Keratinocyte (primary cell): ENCODE measurements at regions not wholly inside any gene's neighbourhood (a gene's known extent, or its start where the extent isn't known, plus 50 kb on each side); places are given as distances from the start of the nearest gene placed in this dataset.

ENCODE experiments used
- DNase-seq: peaks from one replicate; pipeline ENCODE4 v3.0.0-alpha.2; 2011; ENCODE audit warnings: low read depth, missing footprints, low spot score
- FAIRE-seq: peaks from 2 replicates; lab custom pipeline; 2011; peaks lifted over from hg19 to GRCh38; lab: Jason Lieb, UNC
- H2AFZ ChIP-seq: 2 replicates; pipeline ENCODE4 v1.6.0; 2012; ENCODE audit warnings: low read length, control low read depth, inconsistent platforms; ENCODE audit not compliant: control insufficient read depth
- H3K27ac ChIP-seq: 2 replicates; pipeline ENCODE4 v1.5.1; 2011; ENCODE audit warnings: low read length; ENCODE audit not compliant: control insufficient read depth, insufficient read depth
- H3K27me3 ChIP-seq: 3 replicates; pipeline ENCODE4 v1.6.0; 2011; ENCODE audit warnings: low read length; ENCODE audit not compliant: control insufficient read depth, insufficient read depth; ENCODE audit errors: extremely low read depth
- H3K36me3 ChIP-seq, 2 experiments: 2 replicates in 1 of 2; 3 replicates in 1 of 2; pipeline ENCODE4 v1.5.1; 2011; ENCODE audit warnings: low read length in 2 of 2, mild to moderate bottlenecking in 1 of 2; ENCODE audit not compliant: control insufficient read depth in 2 of 2, insufficient read depth in 2 of 2; ENCODE audit errors: extremely low read depth in 1 of 2
- H3K4me1 ChIP-seq: 3 replicates; pipeline ENCODE4 v1.5.1; 2011; ENCODE audit warnings: low read length; ENCODE audit not compliant: control insufficient read depth, insufficient read depth; ENCODE audit errors: extremely low read depth
- H3K4me2 ChIP-seq: 3 replicates; pipeline ENCODE4 v1.6.0; 2011; ENCODE audit warnings: low read depth, low read length; ENCODE audit not compliant: control insufficient read depth, insufficient read depth; ENCODE audit errors: extremely low read depth
- H3K4me3 ChIP-seq, 3 experiments: fragments of 200-600 bp in 1 of 3; sonication (generic) in 1 of 3; 2 replicates in 2 of 3; 3 replicates in 1 of 3; pipeline ENCODE4 v1.5.1; 2011 to 2016; ENCODE audit warnings: low read length in 3 of 3, mild to moderate bottlenecking in 3 of 3, control low read depth in 2 of 3, inconsistent platforms in 1 of 3, low read depth in 1 of 3, mixed read lengths in 1 of 3, mixed run types in 1 of 3, moderate library complexity in 1 of 3; ENCODE audit not compliant: control insufficient read depth in 2 of 3, insufficient read depth in 2 of 3; ENCODE audit errors: extremely low read depth in 1 of 3
- H3K79me2 ChIP-seq: 2 replicates; pipeline ENCODE4 v1.6.0; 2012; ENCODE audit warnings: low read length; ENCODE audit not compliant: control insufficient read depth, insufficient read depth
- H3K9ac ChIP-seq: 3 replicates; pipeline ENCODE4 v1.6.0; 2011; ENCODE audit warnings: low read length; ENCODE audit not compliant: control insufficient read depth, insufficient read depth; ENCODE audit errors: extremely low read depth
- H3K9me1 ChIP-seq: 3 replicates; pipeline ENCODE4 v1.6.0; 2011; ENCODE audit warnings: low read length; ENCODE audit not compliant: control insufficient read depth, insufficient read depth; ENCODE audit errors: extremely low read depth
- H3K9me3 ChIP-seq: 2 replicates; pipeline ENCODE4 v1.5.1; 2012; ENCODE audit warnings: low read depth, low read length; ENCODE audit not compliant: control insufficient read depth
- H4K20me1 ChIP-seq: 3 replicates; pipeline ENCODE4 v1.6.0; 2011; ENCODE audit warnings: low read length; ENCODE audit not compliant: control insufficient read depth, insufficient read depth; ENCODE audit errors: extremely low read depth
- EZH2 ChIP-seq: IDR thresholded peaks from one replicate; pipeline ENCODE4 v1.6.1; 2012; ENCODE audit warnings: inconsistent platforms, mild to moderate bottlenecking, low read length, moderate library complexity
- dilution Hi-C: fragments of 300-500 bp; cut with MboI; formaldehyde crosslinking; loops from one replicate; pipeline ENCODE4 v1.7.0; 2020; ENCODE audit warnings: low sequenced_read_pairs; ENCODE audit not compliant: extremely low pct_ligation_motif_present
- TF ChIP-seq, protein P1 (sequence below), 3 experiments: IDR thresholded peaks in 1 of 3; conservative IDR thresholded peaks in 1 of 3; optimal IDR thresholded peaks in 1 of 3; 2 replicates in 2 of 3; 3 replicates in 1 of 3; pipeline versions ENCODE3 to v1.5.1; 2011; ENCODE audit warnings: low read length in 3 of 3, mild to moderate bottlenecking in 3 of 3, moderate library complexity in 2 of 3, control low read depth in 1 of 3, inconsistent platforms in 1 of 3; ENCODE audit not compliant: insufficient read depth in 2 of 3; ENCODE audit errors: extremely low read depth in 1 of 3

GRCh38 chr3:66705076-66705475 is 204.3 kb upstream of the LRIG1 start:
- H3K27me3 ChIP-seq = no peaks in the 10 kb centered on the region
- TF ChIP-seq, protein P1, sequence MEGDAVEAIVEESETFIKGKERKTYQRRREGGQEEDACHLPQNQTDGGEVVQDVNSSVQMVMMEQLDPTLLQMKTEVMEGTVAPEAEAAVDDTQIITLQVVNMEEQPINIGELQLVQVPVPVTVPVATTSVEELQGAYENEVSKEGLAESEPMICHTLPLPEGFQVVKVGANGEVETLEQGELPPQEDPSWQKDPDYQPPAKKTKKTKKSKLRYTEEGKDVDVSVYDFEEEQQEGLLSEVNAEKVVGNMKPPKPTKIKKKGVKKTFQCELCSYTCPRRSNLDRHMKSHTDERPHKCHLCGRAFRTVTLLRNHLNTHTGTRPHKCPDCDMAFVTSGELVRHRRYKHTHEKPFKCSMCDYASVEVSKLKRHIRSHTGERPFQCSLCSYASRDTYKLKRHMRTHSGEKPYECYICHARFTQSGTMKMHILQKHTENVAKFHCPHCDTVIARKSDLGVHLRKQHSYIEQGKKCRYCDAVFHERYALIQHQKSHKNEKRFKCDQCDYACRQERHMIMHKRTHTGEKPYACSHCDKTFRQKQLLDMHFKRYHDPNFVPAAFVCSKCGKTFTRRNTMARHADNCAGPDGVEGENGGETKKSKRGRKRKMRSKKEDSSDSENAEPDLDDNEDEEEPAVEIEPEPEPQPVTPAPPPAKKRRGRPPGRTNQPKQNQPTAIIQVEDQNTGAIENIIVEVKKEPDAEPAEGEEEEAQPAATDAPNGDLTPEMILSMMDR (optimal IDR thresholded peaks at IDR 0.05 in 1 of 3, IDR thresholded peaks at IDR 0.05 in 1 of 3, conservative IDR thresholded peaks at IDR 0.05 in 1 of 3; ENCODE audit: extremely low read depth in 1 of 3, insufficient read depth in 2 of 3, low read length in 3 of 3) = no peak
- no peak for TF ChIP-seq EZH2
- no peaks in the 10 kb centered on the region for H3K9me1 ChIP-seq
- no peaks in the 10 kb centered on the region for H3K36me3 ChIP-seq
- H3K79me2 ChIP-seq = no peaks in the 10 kb centered on the region
- no peaks in the 10 kb centered on the region for H4K20me1 ChIP-seq
- H3K9me3 ChIP-seq = no peaks in the 10 kb centered on the region
- no peak for FAIRE-seq
- peaks cover 2% of the 10 kb centered on the region for H3K4me1 ChIP-seq
- no peak overlapping the region for H3K4me2 ChIP-seq
- dilution Hi-C loops = no loop called here
- no peak overlapping the region for H3K9ac ChIP-seq
- DNase-seq = no peak
- H2AFZ ChIP-seq = no peak overlapping the region
- H3K4me3 ChIP-seq = no peak overlapping the region
- H3K27ac ChIP-seq = no peak overlapping the region

DNA sequence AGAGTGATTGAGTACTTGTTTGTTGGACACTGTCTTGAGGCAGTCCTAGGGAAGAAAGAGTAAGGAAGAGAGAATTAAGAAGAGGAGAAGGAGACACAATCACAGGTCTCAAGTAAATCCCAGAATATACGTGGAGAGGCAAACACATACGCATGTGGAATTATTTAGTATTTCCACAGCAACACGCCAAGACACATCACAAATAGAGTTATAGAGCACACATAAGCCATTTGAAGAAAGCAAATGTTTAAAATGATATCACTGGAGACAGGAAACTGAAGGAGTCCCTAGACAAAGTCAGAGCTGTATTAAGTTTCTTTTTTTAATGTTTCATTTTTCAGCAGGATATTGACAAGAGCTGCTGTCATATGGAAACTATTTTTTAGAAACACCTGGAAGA is 206.1 kb upstream of the LRIG1 start:
- Histone ChIP-seq H3K27me3 (no peaks in the 10 kb centered on the region), H3K27ac (no peak overlapping the region), H3K9ac (no peak overlapping the region), H2AFZ (no peak overlapping the region), H3K4me2 (no peak overlapping the region), H3K36me3 (no peaks in the 10 kb centered on the region), H3K4me1 (peaks cover 2% of the 10 kb centered on the region), H3K4me3 (no peak overlapping the region), H3K9me3 (no peaks in the 10 kb centered on the region), H3K9me1 (no peaks in the 10 kb centered on the region), H4K20me1 (no peaks in the 10 kb centered on the region), H3K79me2 (no peaks in the 10 kb centered on the region)
- DNase-seq (no peak), FAIRE-seq (no peak)
- dilution Hi-C loops = no loop called here
- TF ChIP-seq, protein P1 (optimal IDR thresholded peaks at IDR 0.05 in 1 of 3, IDR thresholded peaks at IDR 0.05 in 1 of 3, conservative IDR thresholded peaks at IDR 0.05 in 1 of 3; ENCODE audit: extremely low read depth in 1 of 3, insufficient read depth in 2 of 3, low read length in 3 of 3) = no peak
- TF ChIP-seq EZH2 = no peak
